ENCODE measurements at regions not wholly inside any gene's neighbourhood (a gene's known extent, or its start where the extent isn't known, plus 50 kb on each side); places are given as distances from the start of the nearest gene placed in this dataset.

GRCh38 chr5:136620621-136621020 lies 255.3 kb upstream of the TRPC7 start (continued):
- no peak for TF ChIP-seq ZNF274 (IDR thresholded peaks at IDR 0.05; ENCODE audit: borderline replicate concordance, extremely low read depth, low read length)
- no peak for TF ChIP-seq SIN3A (conservative IDR thresholded peaks at IDR 0.05 in 1 of 2, IDR thresholded peaks at IDR 0.05 in 1 of 2; ENCODE audit: low read depth in 1 of 2, low read length in 2 of 2)
- TF ChIP-seq CREB1 (IDR thresholded peaks at IDR 0.05) = no peak
- no peak for TF ChIP-seq SP2 (IDR thresholded peaks at IDR 0.05; ENCODE audit: low read length)

All from H1 (cell line).